HG03342 (cell line): ENCODE measurements at regions not wholly inside any gene's neighbourhood (a gene's known extent, or its start where the extent isn't known, plus 50 kb on each side); places are given as distances from the start of the nearest gene placed in this dataset.
A peak's percentile ranks its signal among the peaks of the same experiment; 100 is the strongest.

Experiments
- ATAC-seq: cut with Tn5 transposase; IDR thresholded peaks from one replicate; pipeline ENCODE4 v1.9.1; 2021; ENCODE audit warnings: mild to moderate bottlenecking, moderate library complexity; ENCODE audit not compliant: unreplicated experiment

DNA sequence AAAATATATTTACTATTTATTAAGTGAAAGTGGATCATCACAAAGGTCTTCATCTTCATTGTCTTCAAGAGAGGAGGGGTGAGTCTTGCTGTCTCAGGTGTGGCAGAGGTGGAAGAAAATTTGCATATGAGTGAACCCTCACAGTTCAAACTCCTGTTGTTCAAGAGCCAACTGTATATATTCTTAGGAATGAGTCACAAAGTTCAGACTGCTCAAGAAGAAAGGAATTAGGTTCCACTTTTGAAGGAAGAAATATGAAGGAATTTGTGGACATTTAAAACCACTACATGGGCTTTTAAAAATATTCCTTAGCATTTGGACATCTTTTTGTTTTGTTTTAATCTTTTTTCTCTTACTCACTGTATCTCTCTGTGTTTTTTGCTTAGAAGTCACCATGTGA is 212.6 kb downstream of the INSIG2 start:
- no peak for ATAC-seq

DNA sequence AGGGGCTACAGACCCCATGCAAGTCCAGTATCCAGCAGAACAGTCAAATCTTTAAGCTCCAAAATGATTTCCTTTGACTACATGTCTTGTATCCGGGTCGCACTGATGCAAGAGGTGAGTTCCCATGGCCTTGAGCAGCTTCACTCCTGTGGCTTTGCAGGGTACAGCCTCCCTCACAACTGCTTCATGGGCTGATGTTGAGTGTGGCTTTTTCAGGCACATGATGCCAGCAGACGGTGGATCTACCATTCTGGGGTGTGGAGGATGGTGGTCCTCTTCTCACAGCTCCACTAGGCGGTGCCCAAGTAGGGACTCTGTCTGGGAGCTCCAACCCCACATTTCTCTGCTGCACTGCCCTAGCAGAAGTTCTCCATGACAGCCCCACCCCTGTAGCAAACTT is 208.4 kb downstream of the INSIG2 start:
- ATAC-seq, result no peak

DNA sequence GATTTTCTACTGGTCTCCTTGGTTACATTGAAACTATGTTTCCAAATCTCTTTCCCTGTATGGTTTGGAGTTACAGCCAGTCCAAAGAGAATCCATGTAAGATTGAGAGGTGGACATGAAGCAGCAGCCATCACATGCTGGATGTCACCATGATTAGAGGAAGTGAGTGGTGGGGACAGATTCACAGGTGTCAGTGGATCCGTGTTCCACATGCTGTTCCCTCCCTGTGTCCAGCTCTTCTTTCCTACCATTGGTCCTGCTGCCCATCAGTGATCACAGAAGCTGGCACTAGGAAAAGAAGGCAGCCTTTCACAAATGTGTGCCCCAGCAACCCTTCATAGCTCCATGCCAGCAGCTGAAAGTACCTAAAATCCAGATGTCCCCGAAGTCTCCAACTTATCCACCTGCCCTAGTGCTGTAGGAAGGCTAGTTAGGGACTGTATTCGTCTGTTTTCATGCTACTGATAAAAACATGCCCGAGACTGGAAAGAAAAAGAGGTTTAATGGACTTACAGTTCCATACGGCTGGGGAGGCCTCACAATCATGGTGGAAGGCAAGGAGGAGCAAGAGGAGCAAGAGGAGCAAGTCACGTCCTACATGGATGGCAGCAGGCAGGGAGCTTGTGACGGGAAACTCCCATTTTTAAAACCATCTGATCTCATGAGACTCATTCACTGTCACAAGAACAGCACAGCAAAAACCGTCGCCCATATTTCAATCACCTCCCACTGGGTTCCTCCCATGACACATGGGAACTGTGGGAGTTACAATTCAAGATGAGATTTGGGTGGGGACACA is 207.5 kb downstream of the INSIG2 start:
- no peak for ATAC-seq

DNA sequence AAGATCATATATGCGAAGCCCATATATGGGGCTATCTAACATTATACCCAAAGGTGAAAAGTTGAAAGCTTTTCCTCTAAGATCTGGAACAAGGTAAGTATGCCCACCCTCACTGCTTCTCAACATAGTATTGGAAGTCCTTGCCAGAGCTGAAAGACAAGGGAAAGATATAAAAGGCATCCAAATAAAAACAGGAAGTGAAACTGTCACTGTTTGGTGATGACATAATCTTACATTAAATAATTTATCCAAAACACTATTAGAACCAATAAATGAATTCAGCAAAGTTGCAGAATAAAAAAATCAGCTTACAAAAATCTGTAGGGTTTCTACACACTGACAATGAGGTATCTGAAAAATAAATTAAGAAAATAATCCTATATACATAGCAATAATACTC is 205.8 kb downstream of the INSIG2 start:
- ATAC-seq, result no peak

DNA sequence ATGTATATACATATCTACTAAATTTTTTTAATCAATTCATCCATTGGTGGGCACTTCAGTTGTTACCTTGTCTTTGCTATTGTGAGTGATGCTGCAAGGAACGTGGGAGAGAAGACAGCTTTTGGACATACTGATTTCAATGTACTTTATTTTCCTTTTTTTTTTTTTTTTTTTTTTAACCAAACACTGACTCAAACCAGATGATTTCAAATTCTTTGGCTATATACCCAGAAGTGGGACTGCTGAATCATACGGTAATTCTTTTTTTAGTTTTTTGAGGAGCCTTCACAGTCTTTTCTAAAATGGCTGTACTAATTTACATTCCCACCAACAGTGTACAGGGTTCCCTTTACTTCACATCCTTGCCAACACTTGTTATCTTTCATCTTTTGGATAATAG is 204.7 kb downstream of the INSIG2 start:
- ATAC-seq, result no peak

DNA sequence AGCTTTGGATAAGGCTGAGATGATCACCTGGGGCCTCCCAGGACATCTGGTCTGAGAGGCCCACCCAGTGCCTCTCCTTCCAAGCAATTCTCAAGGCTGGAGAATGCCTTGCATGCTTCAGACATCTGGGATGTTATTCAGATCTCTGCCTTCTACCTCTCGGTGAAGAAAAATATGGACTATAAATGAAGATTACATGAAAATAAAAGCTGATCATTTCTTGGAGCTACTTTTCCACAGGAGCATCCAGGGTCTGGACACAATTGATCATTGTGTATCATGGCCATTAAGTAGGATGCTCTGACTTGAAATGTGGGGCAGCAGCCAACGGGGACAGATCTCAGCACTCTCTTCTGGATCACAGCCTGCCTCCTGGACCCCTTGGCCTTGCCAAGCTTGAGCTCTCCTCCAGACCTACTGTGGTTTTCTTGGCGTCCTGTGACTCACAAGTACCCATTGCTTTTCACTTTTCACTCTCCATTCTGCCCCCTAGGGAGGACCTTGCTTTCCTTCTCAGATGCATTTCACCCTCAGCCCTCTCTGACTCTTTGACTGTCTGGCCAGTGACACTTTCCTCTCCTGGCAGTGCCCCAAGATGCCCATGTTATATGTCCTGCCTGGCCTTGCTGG is 203.1 kb downstream of the INSIG2 start:
- no peak for ATAC-seq

DNA sequence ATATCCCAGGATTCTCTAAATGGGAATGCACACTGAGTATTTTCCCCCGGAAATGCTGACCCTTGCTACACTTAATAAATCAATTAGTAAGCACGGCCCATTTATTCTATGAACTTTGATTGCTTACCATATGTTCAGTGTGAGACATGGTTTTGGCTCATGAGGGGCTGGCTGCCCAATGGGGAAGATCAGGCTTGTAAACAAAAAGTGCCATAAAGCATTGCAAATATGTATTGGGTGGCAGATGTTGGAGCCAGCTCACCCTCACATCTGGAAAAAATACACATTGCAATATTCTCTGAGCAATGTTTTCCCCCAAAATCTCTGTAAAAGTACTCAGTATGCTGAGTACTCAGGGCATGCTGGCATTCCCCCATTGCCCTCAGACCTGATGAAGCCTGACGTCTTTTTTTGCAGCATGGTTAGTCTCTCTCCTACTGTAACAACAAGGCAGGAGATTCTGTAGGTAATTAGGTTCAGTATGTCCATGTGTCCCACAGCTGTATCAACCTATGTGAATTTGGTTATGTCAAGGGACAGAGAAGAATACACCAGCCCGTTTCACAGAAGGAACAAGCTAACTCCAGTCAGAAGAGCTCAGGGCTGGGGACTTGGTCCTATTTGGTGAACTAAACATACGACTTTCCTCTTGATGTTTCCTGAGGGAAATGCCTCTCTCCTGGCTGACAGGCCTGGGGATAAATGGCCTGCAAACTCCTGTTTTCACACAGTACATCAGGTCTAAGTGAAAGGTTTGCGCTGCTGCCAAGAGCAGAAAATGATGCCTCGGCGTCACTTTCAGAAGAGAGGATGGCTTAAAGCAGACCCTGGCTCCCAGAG is 202.4 kb downstream of the INSIG2 start:
- no peak for ATAC-seq

DNA sequence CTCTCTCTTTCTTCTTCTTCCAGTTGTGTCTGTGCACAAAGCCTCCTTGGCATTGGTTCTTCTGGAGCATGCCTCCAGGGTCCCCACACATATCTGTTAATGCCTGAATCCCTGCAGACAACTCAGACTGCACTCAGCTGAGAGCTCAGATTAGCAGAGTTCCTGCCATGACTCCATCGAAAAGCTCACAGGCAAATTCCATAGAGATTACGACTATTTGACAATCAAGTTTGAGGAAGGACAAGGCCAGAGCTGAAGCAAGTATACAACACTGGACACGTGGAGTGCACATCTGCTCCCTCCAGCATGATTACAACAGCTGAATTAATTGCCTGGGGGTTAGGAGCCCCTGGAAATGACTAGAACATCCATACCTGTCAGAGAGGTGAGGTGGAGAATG is 190.7 kb downstream of the INSIG2 start:
- no peak for ATAC-seq

DNA sequence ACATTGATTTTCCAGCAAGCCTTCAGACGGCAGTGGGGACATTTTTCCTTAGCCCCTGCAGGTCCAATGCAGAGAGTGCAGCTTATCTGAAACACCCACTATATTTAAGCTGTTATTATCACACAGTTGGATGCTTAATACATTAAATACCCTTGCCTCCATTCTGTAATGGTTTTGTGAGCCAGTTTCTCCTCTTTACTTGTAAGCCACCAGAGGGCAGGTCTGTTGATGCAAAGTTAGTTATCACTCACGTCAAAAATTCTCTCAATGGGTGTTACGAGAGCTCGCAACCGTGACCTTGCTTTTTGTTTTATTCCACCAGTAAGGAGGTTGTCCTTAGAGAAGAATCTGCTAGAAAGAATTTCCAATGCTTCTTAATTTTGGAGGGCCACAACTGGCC is 189.8 kb downstream of the INSIG2 start:
- ATAC-seq, result no peak

DNA sequence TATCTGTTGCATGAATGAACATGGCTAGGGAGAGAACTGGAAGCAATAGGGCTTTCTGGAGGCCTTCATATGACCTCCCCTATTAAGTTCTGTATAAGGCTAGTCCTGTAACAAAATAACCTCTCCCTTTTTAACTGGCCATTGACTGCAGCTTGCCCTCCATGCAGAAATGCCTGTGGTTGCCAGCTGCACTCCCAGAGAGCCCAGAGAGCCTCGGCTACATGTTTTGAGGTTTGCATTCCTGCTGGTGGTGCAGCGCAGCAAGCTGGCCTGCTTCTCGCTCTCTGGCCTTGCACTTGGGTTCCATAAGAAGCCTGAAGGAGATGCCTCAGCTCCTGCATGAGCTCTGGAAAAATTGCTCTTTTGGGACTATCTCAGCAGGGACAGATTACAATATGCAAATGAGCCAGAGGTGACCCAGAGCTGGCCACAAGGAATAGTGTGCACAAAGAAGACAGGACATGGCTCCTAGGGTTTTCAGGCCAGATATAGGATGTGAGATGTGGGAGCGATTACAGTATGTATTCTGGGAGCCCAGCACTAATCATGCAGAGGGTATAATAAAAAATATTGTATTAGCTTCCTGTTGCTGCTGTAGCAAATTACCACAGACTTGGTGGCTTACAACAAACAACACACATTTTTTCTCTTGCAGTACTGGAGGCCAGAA is 186.7 kb downstream of the INSIG2 start:
- ATAC-seq, result no peak

DNA sequence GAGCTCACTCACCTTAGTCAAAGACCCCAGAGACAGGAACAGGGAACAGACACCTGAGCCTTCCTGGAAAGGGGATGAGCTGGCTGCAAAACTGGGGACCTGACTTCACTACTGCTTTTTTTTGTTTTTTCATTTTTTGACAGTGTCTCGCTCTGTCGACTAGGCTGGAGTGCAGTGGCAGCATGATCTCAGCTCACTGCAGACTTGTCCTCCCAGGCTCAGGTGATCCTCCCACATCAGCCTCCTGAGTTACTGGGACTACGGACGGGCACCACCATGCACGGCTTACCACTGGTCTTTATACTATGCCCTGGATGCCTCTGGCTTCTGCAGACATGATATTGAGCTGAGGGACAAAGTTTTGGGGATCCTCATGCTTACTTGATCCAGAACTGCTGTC is 184.1 kb downstream of the INSIG2 start:
- no peak for ATAC-seq

DNA sequence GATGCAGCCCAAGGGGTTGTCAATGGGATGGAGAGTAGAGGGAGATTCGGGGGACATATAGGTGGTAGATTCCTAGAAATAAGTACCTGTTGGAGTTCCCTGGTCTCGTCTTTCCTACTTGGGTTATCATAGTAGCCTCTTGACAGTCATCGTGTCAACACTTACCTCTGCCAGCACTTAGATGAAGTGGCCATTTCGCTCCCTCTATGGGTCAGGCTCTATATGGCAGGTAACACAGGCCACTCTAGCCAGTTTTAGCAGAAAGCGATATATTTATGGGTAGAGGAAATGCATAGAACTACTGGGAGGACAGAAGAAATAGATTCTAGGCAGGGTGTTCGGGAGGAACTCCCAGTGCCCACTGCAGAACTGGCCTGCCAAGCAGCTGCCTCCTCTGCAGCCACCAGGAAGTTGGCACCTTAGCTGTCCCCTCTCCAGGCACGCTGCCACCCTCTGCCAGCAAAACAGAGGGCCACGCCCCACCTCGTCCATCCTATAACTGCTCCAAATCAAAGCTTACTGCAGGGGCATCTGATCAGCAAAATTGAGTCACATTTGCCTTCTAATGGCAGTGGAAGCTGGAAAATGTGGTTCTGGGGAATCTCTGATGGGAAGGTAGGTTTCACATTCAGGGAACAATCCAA is 181.3 kb downstream of the INSIG2 start:
- ATAC-seq, result peak; percentile 77

DNA sequence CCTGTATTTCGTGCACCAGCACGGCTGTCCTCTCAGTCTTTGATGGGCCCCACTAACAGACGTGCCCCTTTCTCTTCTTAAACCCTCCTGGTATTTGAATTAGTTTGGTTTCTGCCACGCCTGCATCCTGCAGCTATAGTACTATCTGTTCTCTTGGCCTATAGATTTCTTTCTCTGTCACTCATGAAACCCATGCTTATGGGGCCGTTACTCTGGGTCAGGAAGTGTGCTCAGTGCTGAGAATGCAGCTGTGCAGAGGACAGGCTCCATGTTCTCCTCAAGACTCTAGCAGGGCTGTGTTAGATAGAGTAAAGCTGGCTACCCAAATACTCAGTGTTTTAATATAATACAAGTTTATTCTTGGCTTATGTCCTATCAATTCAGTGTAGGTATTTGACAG is 180.0 kb downstream of the INSIG2 start:
- ATAC-seq, result no peak

DNA sequence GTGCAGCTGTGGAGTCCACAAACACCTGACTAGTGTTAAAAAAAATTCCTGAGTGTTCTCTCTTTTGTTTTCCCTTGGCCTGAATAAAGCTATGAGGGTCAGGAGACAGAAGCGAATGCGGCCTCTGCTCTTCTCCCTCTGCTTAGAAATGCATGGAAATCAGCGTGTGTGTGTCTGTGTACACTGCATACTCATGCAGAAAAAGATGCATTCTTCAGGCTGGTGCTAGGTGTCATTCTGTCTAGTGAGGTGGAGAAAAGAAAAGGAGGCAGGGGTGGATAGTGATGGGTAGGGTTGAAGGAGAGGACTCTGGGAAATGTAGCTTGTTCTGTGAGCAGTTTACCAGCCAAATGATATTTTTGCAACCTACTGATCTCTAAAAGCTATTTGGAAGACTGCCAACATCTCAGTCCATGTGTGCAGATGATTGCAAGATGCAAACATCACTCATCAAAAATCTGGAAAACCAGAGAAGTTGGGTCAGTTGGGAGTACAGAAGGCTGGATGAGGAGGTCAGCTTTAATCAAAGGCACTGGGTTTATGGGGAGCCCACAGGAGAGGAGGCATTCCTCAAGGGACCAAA is 177.7 kb downstream of the INSIG2 start:
- ATAC-seq, result no peak

DNA sequence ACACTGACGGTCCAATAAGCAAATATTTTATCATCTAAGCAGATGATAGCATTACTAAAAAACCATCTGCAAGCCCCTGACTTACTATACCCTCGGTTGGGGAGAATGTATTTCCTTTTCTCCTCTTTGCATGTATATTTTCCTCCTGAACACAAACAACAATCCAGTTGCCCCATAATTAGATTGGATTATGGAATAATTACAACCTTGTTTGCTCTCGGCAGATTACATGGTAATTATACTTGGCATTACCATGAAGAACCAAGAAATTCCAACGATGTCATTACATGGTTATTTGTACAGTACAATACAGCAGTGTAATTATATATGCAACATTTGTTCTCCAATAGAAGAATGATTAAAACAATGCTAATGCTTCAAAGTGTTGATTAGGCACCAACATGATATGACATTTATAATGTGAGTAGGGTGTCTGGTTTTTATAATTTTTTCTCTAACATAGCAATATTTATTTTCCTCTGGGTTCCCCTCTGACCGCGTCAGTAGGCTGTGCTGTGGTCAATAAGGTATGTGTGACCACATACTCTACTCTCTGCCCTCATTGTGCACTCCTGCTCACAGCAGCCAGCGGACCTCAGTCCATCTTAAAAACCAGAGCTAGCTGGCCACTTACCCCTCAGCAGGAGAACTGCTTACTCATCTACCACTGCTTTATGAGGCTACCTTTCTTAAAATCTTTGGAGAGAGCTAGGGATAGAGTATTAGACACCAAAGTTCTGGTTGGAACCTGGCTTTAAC is 176.1 kb downstream of the INSIG2 start:
- no peak for ATAC-seq

DNA sequence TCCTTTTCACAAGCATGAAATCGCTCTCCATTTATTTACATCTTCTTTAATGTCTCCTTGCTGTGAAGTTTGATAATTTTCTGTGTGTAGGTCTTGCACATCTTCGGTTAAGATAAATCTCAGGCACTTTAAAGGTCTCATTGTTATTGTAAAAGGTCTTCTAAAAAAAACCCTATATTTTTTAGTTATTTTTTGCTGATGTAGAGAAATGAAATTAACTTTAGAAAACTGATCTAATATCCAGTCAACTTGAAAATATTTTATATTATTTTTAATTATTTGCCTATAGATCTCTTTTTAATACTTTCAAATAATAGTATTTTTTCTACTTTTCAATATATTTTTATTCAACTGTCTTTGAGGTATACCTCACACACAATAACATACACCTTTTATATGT is 169.4 kb downstream of the INSIG2 start:
- ATAC-seq, result no peak

DNA sequence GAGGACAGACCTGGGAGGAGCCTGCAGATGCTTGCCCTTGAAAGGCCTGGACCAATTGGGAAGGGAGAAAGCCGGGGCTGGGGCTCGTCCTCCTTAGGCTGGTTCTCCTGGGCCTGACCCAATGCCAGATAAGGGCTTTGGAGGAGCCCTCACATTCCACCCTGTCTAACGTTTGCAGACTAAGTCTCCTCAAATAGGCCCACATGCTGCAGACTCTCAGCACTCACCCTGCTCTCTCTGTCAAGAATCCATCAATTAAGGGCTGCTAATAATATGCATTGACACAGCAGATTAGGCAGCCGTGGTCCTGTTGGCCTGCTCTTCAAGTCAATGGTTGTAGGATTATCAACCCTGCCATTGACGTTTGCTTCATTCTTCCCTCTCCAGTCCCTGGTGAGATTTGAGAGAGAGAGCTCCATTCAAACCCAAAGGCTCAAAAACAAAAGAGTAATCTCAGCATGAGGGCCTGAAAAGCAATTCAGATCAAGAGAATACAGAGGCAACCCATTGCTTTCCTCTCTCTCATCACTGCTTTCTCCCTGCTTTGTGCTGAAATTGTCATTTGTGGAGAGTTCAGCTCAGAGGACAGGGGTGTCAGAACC is 167.6 kb downstream of the INSIG2 start:
- ATAC-seq, result no peak

DNA sequence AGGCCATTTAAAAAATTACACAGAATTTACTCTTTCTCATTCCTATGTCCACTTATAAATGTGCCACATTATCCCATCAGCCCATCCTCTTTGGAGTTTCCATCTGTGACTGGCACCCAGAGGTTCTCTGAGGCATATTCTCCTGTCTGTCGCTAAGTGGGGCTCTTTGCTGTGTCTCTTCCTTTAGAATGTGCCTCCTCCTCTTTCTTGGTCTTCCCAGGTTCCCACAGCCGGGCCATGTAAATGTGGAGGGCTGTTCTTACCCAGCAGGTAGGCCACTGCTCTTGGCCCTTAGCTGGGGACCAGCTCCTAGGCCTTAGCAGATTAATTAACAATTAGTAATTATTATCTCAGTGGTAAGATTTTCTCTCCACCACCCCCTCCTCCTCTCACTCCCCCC is 167.0 kb downstream of the INSIG2 start:
- no peak for ATAC-seq

DNA sequence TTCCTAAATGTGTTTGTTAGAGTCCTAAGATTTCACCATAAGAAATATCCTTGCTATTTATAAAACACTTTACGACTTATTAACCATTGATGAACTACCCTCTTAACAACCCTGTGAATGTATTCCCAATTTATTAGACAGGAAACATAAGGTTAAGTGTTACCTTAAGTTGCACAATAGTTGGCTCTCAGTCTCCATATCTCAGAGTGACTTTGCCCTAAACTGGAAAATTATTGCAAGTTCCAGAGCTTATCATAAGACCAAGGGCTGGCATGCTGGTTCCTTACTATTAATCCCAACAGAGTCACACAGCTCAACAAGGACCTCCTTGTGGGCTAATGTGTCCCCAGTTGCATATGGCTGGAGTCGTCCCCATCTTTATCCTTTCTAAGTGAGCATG is 165.8 kb downstream of the INSIG2 start:
- no peak for ATAC-seq
